Psoas muscle (tissue), 7 donors: ENCODE measurements at regions not wholly inside any gene's neighbourhood (a gene's known extent, or its start where the extent isn't known, plus 50 kb on each side); places are given as distances from the start of the nearest gene placed in this dataset.

ENCODE experiments used
- ATAC-seq, 4 donors: fragments of 200-7000 bp; cut with Tn5 transposase; one replicate each; pipeline ENCODE4 v1.9.1; 2020; ENCODE audit warnings: moderate library complexity in 3 of 4, mild to moderate bottlenecking in 2 of 4
- DNase-seq, 2 donors: peaks; one replicate each; pipeline ENCODE4 v3.0.0-alpha.2; 2020
- H3K27ac ChIP-seq: fragments of 200-600 bp; one replicate; pipeline ENCODE4 v1.8.0; 2022
- H3K27me3 ChIP-seq, 3 donors: fragments of 200-600 bp in 1 of 3; one replicate each; pipeline versions ENCODE4 v1.6.1 to v1.8.0; 2013 to 2022; ENCODE audit warnings: low read length in 2 of 3, mild to moderate bottlenecking in 2 of 3, moderate library complexity in 1 of 3; ENCODE audit not compliant: insufficient read depth in 3 of 3
- H3K36me3 ChIP-seq, 2 donors: fragments of 200-600 bp in 1 of 2; one replicate each; pipeline versions ENCODE4 v1.6.1 to v1.8.0; 2013 to 2022; ENCODE audit warnings: low read depth in 1 of 2, mild to moderate bottlenecking in 1 of 2, moderate library complexity in 1 of 2; ENCODE audit not compliant: insufficient read depth in 1 of 2
- H3K4me1 ChIP-seq: fragments of 200-600 bp; one replicate; pipeline ENCODE4 v1.8.0; 2022
- H3K4me3 ChIP-seq: fragments of 200-600 bp; one replicate; pipeline ENCODE4 v1.8.0; 2022; ENCODE audit warnings: mild to moderate bottlenecking
- H3K9me3 ChIP-seq: fragments of 200-600 bp; one replicate; pipeline ENCODE4 v1.8.0; 2022
- WGBS, 3 donors: extraction: QIAGEN DNeasy Blood & Tissue Kit; methylation state at CpG; one replicate each; pipeline versions ENCODE4 v1.1.6 to v1.1.7; 2013; 5-methylcytosine and 5-hydroxymethylcytosine counted together
- intact Hi-C, 2 donors: fragments of 100-400 bp; cut with DNase I; formaldehyde crosslinking; loops; one replicate each; pipeline versions ENCODE4 v1.11.0 to v1.14.2; 2022
- TF ChIP-seq, protein P1 (sequence below): fragments of 200-600 bp; IDR thresholded peaks from one replicate; pipeline ENCODE4 v1.8.0; 2022; ENCODE audit warnings: antibody characterized with exemption
- donor health status: healthy with polysubstance abuse.
- donor health status: DM: no; HTN: no; CAD: no; lungs with moderate emphysema.
- donor health status: Bipolar disorder and iron deficiency.
- donor health status: healthy.
- donor health status: DM: yes; HTN: yes; CAD: no.
- donor health status: DM: no; HTN: no; CAD: no.
- donor health status: DM: yes; HTN: yes; CAD: no.

DNA sequence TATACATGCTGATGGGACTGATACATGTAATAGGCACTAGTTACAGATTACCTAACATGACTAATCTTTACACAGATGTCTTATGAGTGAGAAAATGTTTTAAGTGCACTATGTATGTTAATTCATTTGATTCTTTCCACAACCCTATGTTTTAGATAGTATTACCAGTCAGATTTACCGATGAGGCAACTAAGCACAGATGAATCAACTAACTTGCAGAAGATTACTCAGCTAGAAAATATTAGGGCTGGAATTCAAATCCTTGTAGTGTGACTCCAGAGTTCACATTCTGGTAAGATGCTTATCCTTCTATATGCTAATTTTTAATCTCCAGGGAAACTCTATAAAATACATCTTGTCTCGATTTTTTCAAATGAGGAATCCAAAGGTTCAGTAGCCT, 964.9 kb downstream of the REEP3 start:
- WGBS, 3 donors = 55 to 61% (median 56%) methylated on average over 2 of the region's 2 CpGs
- H3K27ac ChIP-seq = no peak overlapping the region
- H3K27me3 ChIP-seq = no peaks in the 10 kb centered on the region
- ATAC-seq (no peak), DNase-seq (no peak)
- no peaks in the 10 kb centered on the region for H3K36me3 ChIP-seq
- no peak overlapping the region for H3K4me3 ChIP-seq
- intact Hi-C loops = no loop called here
- H3K9me3 ChIP-seq = no peaks in the 10 kb centered on the region
- TF ChIP-seq, protein P1, sequence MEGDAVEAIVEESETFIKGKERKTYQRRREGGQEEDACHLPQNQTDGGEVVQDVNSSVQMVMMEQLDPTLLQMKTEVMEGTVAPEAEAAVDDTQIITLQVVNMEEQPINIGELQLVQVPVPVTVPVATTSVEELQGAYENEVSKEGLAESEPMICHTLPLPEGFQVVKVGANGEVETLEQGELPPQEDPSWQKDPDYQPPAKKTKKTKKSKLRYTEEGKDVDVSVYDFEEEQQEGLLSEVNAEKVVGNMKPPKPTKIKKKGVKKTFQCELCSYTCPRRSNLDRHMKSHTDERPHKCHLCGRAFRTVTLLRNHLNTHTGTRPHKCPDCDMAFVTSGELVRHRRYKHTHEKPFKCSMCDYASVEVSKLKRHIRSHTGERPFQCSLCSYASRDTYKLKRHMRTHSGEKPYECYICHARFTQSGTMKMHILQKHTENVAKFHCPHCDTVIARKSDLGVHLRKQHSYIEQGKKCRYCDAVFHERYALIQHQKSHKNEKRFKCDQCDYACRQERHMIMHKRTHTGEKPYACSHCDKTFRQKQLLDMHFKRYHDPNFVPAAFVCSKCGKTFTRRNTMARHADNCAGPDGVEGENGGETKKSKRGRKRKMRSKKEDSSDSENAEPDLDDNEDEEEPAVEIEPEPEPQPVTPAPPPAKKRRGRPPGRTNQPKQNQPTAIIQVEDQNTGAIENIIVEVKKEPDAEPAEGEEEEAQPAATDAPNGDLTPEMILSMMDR = no peak
- H3K4me1 ChIP-seq = no peaks in the 10 kb centered on the region

DNA sequence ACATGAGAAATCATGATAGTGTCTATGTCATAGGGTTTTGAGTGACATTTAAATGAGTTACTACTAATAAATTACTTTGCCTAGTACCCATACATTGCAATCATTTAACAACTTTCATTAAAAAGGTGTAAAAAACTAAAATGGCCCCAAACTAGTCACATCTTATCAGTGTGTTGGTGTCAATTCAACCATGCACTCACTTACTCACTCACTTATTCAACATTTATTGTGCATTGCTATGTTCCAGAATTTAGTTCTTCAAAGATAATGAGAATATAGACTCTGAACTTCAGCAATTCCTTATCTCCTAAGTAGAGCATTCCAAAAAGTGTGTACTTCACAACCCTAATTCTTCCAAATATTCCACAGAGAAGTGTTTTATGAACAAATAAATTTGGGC, 965.7 kb downstream of the REEP3 start:
- Histone ChIP-seq H3K4me3 (no peak overlapping the region), H3K27me3 (no peaks in the 10 kb centered on the region), H3K9me3 (no peaks in the 10 kb centered on the region), H3K36me3 (no peaks in the 10 kb centered on the region), H3K27ac (no peak overlapping the region), H3K4me1 (no peaks in the 10 kb centered on the region)
- intact Hi-C loops = no loop called here
- DNase-seq (no peak), ATAC-seq (no peak)
- TF ChIP-seq, protein P1 = no peak

DNA sequence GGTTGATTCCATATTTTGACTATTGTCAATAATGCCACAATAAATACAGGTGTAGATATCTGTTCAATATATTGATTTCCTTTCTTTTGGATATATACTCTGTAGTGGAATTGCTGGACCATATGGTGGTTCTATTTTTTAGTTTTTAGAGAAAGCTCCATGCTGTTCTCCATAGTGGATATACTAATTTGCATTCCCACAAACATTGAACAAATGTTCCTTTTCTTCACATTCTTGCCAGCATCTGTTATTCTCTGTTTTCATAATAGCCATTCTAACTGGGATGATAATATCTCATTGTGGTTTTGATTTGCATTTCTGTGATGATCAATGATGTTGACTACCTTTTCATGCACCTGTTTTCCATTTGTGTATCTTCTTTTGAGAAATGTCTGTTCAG, 973.7 kb downstream of the REEP3 start:
- intact Hi-C loops = no loop called here
- Histone ChIP-seq H3K4me3 (no peak overlapping the region), H3K36me3 (no peaks in the 10 kb centered on the region), H3K9me3 (no peaks in the 10 kb centered on the region), H3K4me1 (no peaks in the 10 kb centered on the region), H3K27me3 (no peaks in the 10 kb centered on the region), H3K27ac (no peak overlapping the region)
- ATAC-seq (no peak), DNase-seq (no peak)
- TF ChIP-seq, protein P1 = no peak

DNA sequence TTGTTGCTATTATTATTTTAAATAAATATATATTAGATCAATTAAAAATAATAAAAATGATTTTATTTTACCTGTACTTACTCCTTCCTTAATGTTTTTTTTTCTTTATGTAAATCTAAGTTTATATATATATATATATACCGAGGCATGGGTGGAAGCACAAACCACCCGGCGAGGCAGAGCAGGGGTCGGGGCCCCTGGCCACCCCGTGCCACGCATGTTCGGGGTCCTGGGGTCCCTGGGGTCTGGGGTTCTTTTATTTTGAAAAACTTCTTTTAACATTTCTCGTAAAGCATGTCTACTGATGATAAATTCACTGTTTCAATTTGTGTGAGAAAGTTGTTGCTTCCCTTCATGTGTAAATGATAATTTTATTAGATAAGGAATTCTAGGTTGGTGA, 976.1 kb downstream of the REEP3 start:
- 91 to 92% (median 91%) methylated on average over 8 of the region's 8 CpGs for WGBS, 3 donors
- Histone ChIP-seq H3K27me3 (no peaks in the 10 kb centered on the region), H3K4me3 (no peak overlapping the region), H3K4me1 (no peaks in the 10 kb centered on the region), H3K27ac (no peak overlapping the region), H3K9me3 (no peaks in the 10 kb centered on the region), H3K36me3 (no peaks in the 10 kb centered on the region)
- DNase-seq (no peak), ATAC-seq (no peak)
- intact Hi-C loops = no loop called here
- TF ChIP-seq, protein P1 = no peak

DNA sequence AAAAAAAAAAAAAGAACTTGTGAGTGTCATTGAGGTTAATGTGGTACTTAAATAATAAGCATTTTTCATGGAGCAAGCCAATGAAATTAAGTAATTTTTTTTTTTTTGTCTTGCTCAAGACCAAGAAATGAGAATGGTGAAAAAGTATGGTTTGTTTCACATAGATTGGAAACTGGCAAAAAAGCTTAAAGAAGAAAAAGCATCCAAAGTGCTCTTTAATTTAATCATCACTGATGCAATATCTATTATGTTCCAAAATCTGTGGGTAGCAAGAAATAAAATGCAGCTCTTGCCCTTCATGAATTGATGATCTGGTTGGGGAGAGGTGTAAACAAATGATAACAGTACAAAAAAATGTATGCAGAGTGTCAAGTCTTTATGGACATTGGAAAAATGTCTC, 980.6 kb downstream of the REEP3 start:
- TF ChIP-seq, protein P1 = no peak
- DNase-seq (no peak), ATAC-seq (no peak)
- Histone ChIP-seq H3K36me3 (no peaks in the 10 kb centered on the region), H3K9me3 (no peaks in the 10 kb centered on the region), H3K27ac (no peak overlapping the region), H3K4me1 (no peaks in the 10 kb centered on the region), H3K27me3 (no peaks in the 10 kb centered on the region), H3K4me3 (no peak overlapping the region)
- intact Hi-C loops = no loop called here
